ENCODE measurements at regions not wholly inside any gene's neighbourhood (a gene's known extent, or its start where the extent isn't known, plus 50 kb on each side); places are given as distances from the start of the nearest gene placed in this dataset.

GRCh38 chr11:106161775-106162634 is 84.5 kb downstream of the AASDHPPT start:
- Histone ChIP-seq H3K4me2 (ENCODE audit: low read length) (no peak overlapping the region), H3K9ac (ENCODE audit: low read length) (no peak overlapping the region), H3K4me1 (ENCODE audit: insufficient read depth, low read length) (no peaks in the 10 kb centered on the region), H3K9me3 (ENCODE audit: insufficient read depth, low read depth, low read length) (no peaks in the 10 kb centered on the region), H2AFZ (ENCODE audit: low read depth, low read length) (no peak overlapping the region), H3K79me2 (ENCODE audit: insufficient read depth, low read length) (no peaks in the 10 kb centered on the region), H3K4me3 (ENCODE audit: insufficient read depth, low read depth, low read length) (no peak overlapping the region), H3K36me3 (ENCODE audit: insufficient read depth, low read length) (no peaks in the 10 kb centered on the region), H3K27me3 (ENCODE audit: insufficient read depth, low read length) (no peaks in the 10 kb centered on the region), H3K27ac (ENCODE audit: low read depth, low read length) (no peak overlapping the region), H4K20me1 (ENCODE audit: insufficient read depth, low read length) (no peaks in the 10 kb centered on the region)
- no peak overlapping the region for H3K4me3 Mint-ChIP-seq (ENCODE audit: unreplicated experiment)
- H3K9me3 Mint-ChIP-seq (ENCODE audit: unreplicated experiment) = peaks cover 18% of the 10 kb centered on the region
- H3K27ac Mint-ChIP-seq (ENCODE audit: unreplicated experiment) = no peak overlapping the region
- no peak for DNase-seq (ENCODE audit: low read depth)
- no peaks in the 10 kb centered on the region for H3K4me1 Mint-ChIP-seq (ENCODE audit: low read depth, unreplicated experiment)
- no peaks in the 10 kb centered on the region for H3K27me3 Mint-ChIP-seq (ENCODE audit: low read depth, unreplicated experiment)
- TF ChIP-seq EZH2 (IDR thresholded peaks at IDR 0.05; ENCODE audit: insufficient read depth, low read length) (no peak), CTCF (IDR thresholded peaks at IDR 0.05; ENCODE audit: insufficient read depth, low read depth, low read length) (no peak)
- H3K36me3 Mint-ChIP-seq (ENCODE audit: low read depth, unreplicated experiment) = no peaks in the 10 kb centered on the region
- no peak for FAIRE-seq

GRCh38 chr11:106167085-106167484 is 89.6 kb downstream of the AASDHPPT start:
- H3K79me2 ChIP-seq (ENCODE audit: insufficient read depth, low read length) = no peaks in the 10 kb centered on the region
- no peaks in the 10 kb centered on the region for H3K36me3 Mint-ChIP-seq (ENCODE audit: low read depth, unreplicated experiment)
- H3K4me2 ChIP-seq (ENCODE audit: low read length) = no peak overlapping the region
- H4K20me1 ChIP-seq (ENCODE audit: insufficient read depth, low read length) = no peaks in the 10 kb centered on the region
- H2AFZ ChIP-seq (ENCODE audit: low read depth, low read length) = no peak overlapping the region
- DNase-seq (ENCODE audit: low read depth) (no peak), FAIRE-seq (no peak)
- H3K9ac ChIP-seq (ENCODE audit: low read length) = no peak overlapping the region
- H3K4me3 ChIP-seq (ENCODE audit: insufficient read depth, low read depth, low read length) = no peak overlapping the region
- no peak overlapping the region for H3K27ac Mint-ChIP-seq (ENCODE audit: unreplicated experiment)
- H3K36me3 ChIP-seq (ENCODE audit: insufficient read depth, low read length) = no peaks in the 10 kb centered on the region
- peaks cover 19% of the 10 kb centered on the region for H3K9me3 Mint-ChIP-seq (ENCODE audit: unreplicated experiment)
- H3K27me3 Mint-ChIP-seq (ENCODE audit: low read depth, unreplicated experiment) = no peaks in the 10 kb centered on the region
- H3K9me3 ChIP-seq (ENCODE audit: insufficient read depth, low read depth, low read length) = no peaks in the 10 kb centered on the region
- H3K27ac ChIP-seq (ENCODE audit: low read depth, low read length) = no peak overlapping the region
- H3K27me3 ChIP-seq (ENCODE audit: insufficient read depth, low read length) = no peaks in the 10 kb centered on the region
- H3K4me1 Mint-ChIP-seq (ENCODE audit: low read depth, unreplicated experiment) = no peaks in the 10 kb centered on the region
- no peaks in the 10 kb centered on the region for H3K4me1 ChIP-seq (ENCODE audit: insufficient read depth, low read length)
- no peak overlapping the region for H3K4me3 Mint-ChIP-seq (ENCODE audit: unreplicated experiment)
- TF ChIP-seq EZH2 (IDR thresholded peaks at IDR 0.05; ENCODE audit: insufficient read depth, low read length) = no peak
- no peak for TF ChIP-seq CTCF (IDR thresholded peaks at IDR 0.05; ENCODE audit: insufficient read depth, low read depth, low read length)

GRCh38 chr11:106172386-106172991 is 95.0 kb downstream of the AASDHPPT start:
- Histone ChIP-seq H4K20me1 (ENCODE audit: insufficient read depth, low read length) (no peaks in the 10 kb centered on the region), H3K27ac (ENCODE audit: low read depth, low read length) (no peak overlapping the region), H3K4me2 (ENCODE audit: low read length) (no peak overlapping the region), H3K9me3 (ENCODE audit: insufficient read depth, low read depth, low read length) (no peaks in the 10 kb centered on the region), H3K36me3 (ENCODE audit: insufficient read depth, low read length) (no peaks in the 10 kb centered on the region), H2AFZ (ENCODE audit: low read depth, low read length) (no peak overlapping the region), H3K4me3 (ENCODE audit: insufficient read depth, low read depth, low read length) (no peak overlapping the region), H3K79me2 (ENCODE audit: insufficient read depth, low read length) (no peaks in the 10 kb centered on the region), H3K27me3 (ENCODE audit: insufficient read depth, low read length) (no peaks in the 10 kb centered on the region), H3K4me1 (ENCODE audit: insufficient read depth, low read length) (no peaks in the 10 kb centered on the region), H3K9ac (ENCODE audit: low read length) (no peak overlapping the region)
- TF ChIP-seq CTCF (IDR thresholded peaks at IDR 0.05; ENCODE audit: insufficient read depth, low read depth, low read length) (no peak), EZH2 (IDR thresholded peaks at IDR 0.05; ENCODE audit: insufficient read depth, low read length) (no peak)
- Mint-ChIP-seq H3K27ac (ENCODE audit: unreplicated experiment) (no peak overlapping the region), H3K4me3 (ENCODE audit: unreplicated experiment) (no peak overlapping the region), H3K27me3 (ENCODE audit: low read depth, unreplicated experiment) (no peaks in the 10 kb centered on the region), H3K9me3 (ENCODE audit: unreplicated experiment) (peaks cover 11% of the 10 kb centered on the region), H3K4me1 (ENCODE audit: low read depth, unreplicated experiment) (no peaks in the 10 kb centered on the region), H3K36me3 (ENCODE audit: low read depth, unreplicated experiment) (no peaks in the 10 kb centered on the region)
- FAIRE-seq = no peak
- no peak for DNase-seq (ENCODE audit: low read depth)

Measured in astrocyte (in vitro differentiated cells and primary cell).